ENCODE measurements at regions not wholly inside any gene's neighbourhood (a gene's known extent, or its start where the extent isn't known, plus 50 kb on each side); places are given as distances from the start of the nearest gene placed in this dataset.
"Not testable (repeated sequence)": the region's sequence is repeated elsewhere in the genome, so short reads cannot be mapped to it uniquely, and the experiment has no call there.

DNA sequence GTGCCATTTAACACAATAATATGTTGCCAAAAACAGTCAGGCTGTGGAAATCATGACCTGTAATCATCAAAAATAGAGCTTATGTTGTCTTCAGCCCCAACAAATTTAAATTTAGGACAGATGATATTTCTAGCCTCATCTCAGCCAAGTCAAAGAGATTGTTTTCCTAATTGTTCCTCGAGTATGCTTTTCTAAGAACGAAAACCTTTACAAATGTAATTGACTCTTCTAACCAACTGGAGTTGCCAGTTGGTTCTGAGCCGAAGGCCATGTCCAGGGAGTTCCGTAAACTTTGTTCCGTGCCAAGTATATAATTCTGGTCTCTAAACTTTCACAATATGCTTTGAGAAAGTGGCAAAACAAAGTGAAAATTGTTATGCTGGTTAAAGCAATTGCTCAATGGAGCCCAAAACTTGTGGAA is 160.8 kb downstream of the CEMIP2 start:
- H3K4me3 Mint-ChIP-seq = no peak overlapping the region
- H3K27ac Mint-ChIP-seq = no peak overlapping the region
- peaks cover 4% of the 10 kb centered on the region for H3K9me3 Mint-ChIP-seq
- peaks cover 27% of the 10 kb centered on the region for H3K27me3 Mint-ChIP-seq (ENCODE audit: low read depth)
- H3K4me1 Mint-ChIP-seq (ENCODE audit: low read depth) = peaks cover 5% of the 10 kb centered on the region
- peaks cover 3% of the 10 kb centered on the region for H3K36me3 Mint-ChIP-seq (ENCODE audit: low read depth)

- Mint-ChIP-seq H3K27me3 (ENCODE audit: low read depth) (peaks cover 34% of the 10 kb centered on the region), H3K4me3 (no peak overlapping the region), H3K9me3 (no peaks in the 10 kb centered on the region)
These were observed 163.9 kb downstream of the CEMIP2 start for GRCh38 chr9:71604197-71605063.

DNA sequence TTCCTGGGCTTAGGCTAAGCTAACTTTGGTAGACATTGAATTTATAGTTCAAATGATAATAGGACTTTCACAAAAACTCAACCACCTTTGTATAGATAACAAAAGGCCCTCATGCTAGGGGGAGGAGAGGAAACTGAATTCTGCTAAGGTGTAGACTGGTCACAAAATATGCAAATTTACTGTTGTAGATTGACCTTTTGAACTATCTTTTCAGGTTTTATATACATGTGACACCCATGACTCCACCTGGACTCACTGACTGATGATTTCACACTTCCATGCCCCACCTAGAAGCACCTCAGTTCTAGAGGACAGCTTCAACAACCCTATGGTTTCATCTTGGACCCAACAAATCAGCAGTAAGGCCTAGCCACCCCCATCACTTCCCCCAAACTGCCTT is 165.7 kb downstream of the CEMIP2 start:
- Mint-ChIP-seq H3K36me3 (ENCODE audit: low read depth) (no peaks in the 10 kb centered on the region), H3K27me3 (ENCODE audit: low read depth) (peaks cover 37% of the 10 kb centered on the region), H3K27ac (no peak overlapping the region), H3K4me1 (ENCODE audit: low read depth) (peaks cover 5% of the 10 kb centered on the region), H3K4me3 (no peak overlapping the region), H3K9me3 (no peaks in the 10 kb centered on the region)

More at GRCh38 chr9:71604197-71605063, 163.9 kb downstream of the CEMIP2 start:
- Mint-ChIP-seq H3K4me1 (ENCODE audit: low read depth) (peaks cover 5% of the 10 kb centered on the region), H3K27ac (no peak overlapping the region), H3K36me3 (ENCODE audit: low read depth) (no peaks in the 10 kb centered on the region)

GRCh38 chr9:71595762-71596161 is 172.6 kb downstream of the CEMIP2 start:
- peaks cover 23% of the 10 kb centered on the region for H3K27me3 Mint-ChIP-seq (ENCODE audit: low read depth)

GRCh38 chr9:71594541-71594940 is 173.8 kb downstream of the CEMIP2 start:
- H3K9me3 Mint-ChIP-seq = no peaks in the 10 kb centered on the region
- H3K27me3 Mint-ChIP-seq (ENCODE audit: low read depth) = peaks cover 11% of the 10 kb centered on the region
- no peak overlapping the region for H3K4me3 Mint-ChIP-seq
- H3K36me3 Mint-ChIP-seq (ENCODE audit: low read depth) = no peaks in the 10 kb centered on the region
- H3K27ac Mint-ChIP-seq = no peak overlapping the region
- no peaks in the 10 kb centered on the region for H3K4me1 Mint-ChIP-seq (ENCODE audit: low read depth)

More at GRCh38 chr9:71595762-71596161, 172.6 kb downstream of the CEMIP2 start:
- H3K4me1 Mint-ChIP-seq (ENCODE audit: low read depth); H3K36me3 Mint-ChIP-seq (ENCODE audit: low read depth); H3K9me3 Mint-ChIP-seq; H3K27ac Mint-ChIP-seq; H3K4me3 Mint-ChIP-seq: not testable (repeated sequence)

DNA sequence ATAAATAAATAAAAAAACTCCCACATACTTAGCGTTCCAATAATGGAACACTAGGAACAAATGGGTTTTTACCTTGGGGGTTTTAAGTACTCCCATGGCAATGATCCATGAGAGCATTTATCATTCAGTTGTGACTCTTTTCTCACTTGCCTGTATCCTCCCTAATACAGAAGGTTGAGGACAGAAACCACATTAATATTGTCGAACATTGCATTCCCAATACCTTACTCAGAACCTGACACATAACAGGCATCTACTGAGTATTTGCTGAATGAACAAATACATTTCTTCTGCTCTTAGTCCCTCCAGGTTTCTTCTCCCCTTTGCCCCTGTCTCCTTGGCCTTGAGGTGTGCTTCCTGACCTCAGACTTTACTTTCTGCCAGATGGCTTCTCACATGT is 175.9 kb downstream of the CEMIP2 start:
- Mint-ChIP-seq H3K9me3 (no peaks in the 10 kb centered on the region), H3K27ac (no peak overlapping the region), H3K4me3 (no peak overlapping the region), H3K4me1 (ENCODE audit: low read depth) (no peaks in the 10 kb centered on the region), H3K36me3 (ENCODE audit: low read depth) (no peaks in the 10 kb centered on the region), H3K27me3 (ENCODE audit: low read depth) (peaks cover 3% of the 10 kb centered on the region)

GRCh38 chr9:71590362-71590761 is 178.0 kb downstream of the CEMIP2 start:
- Mint-ChIP-seq H3K9me3 (no peaks in the 10 kb centered on the region), H3K27me3 (ENCODE audit: low read depth) (peaks cover 3% of the 10 kb centered on the region), H3K4me1 (ENCODE audit: low read depth) (no peaks in the 10 kb centered on the region), H3K27ac (no peak overlapping the region), H3K36me3 (ENCODE audit: low read depth) (no peaks in the 10 kb centered on the region), H3K4me3 (no peak overlapping the region)

DNA sequence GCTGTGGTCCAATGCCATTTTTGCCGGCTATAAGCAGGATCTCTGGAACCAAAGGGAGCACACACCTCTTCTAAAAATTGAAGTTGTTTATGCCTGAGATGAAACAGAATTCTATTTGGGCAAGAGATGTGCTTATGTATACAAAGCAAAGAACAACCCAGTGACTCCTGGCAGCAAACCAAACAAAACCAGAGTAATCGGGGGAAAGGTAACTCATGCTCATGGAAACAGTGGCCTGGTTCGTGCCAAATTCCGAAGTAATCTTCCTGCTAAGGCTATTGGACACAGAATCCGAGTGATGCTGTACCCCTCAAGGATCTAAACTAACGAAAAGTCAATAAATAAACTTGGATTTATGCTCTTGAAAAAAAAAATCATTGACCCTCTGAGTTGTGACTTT is 178.7 kb downstream of the CEMIP2 start:
- H3K9me3 Mint-ChIP-seq = no peaks in the 10 kb centered on the region
- H3K4me3 Mint-ChIP-seq = no peak overlapping the region
- no peaks in the 10 kb centered on the region for H3K4me1 Mint-ChIP-seq (ENCODE audit: low read depth)
- no peaks in the 10 kb centered on the region for H3K27me3 Mint-ChIP-seq (ENCODE audit: low read depth)
- no peaks in the 10 kb centered on the region for H3K36me3 Mint-ChIP-seq (ENCODE audit: low read depth)
- no peak overlapping the region for H3K27ac Mint-ChIP-seq

- no peaks in the 10 kb centered on the region for H3K36me3 Mint-ChIP-seq (ENCODE audit: low read depth)
- H3K27ac Mint-ChIP-seq = no peak overlapping the region
- no peak overlapping the region for H3K4me3 Mint-ChIP-seq
- no peaks in the 10 kb centered on the region for H3K27me3 Mint-ChIP-seq (ENCODE audit: low read depth)
- no peaks in the 10 kb centered on the region for H3K9me3 Mint-ChIP-seq
- H3K4me1 Mint-ChIP-seq (ENCODE audit: low read depth) = no peaks in the 10 kb centered on the region
These were observed 180.5 kb downstream of the CEMIP2 start for GRCh38 chr9:71587576-71588362.

- Mint-ChIP-seq H3K9me3 (no peaks in the 10 kb centered on the region), H3K27ac (no peak overlapping the region), H3K4me1 (ENCODE audit: low read depth) (no peaks in the 10 kb centered on the region), H3K27me3 (ENCODE audit: low read depth) (no peaks in the 10 kb centered on the region), H3K36me3 (ENCODE audit: low read depth) (no peaks in the 10 kb centered on the region), H3K4me3 (no peak overlapping the region)
These were observed 184.5 kb downstream of the CEMIP2 start for GRCh38 chr9:71583792-71584191.

GRCh38 chr9:71582347-71582746 is 186.0 kb downstream of the CEMIP2 start:
- H3K27ac Mint-ChIP-seq = no peak overlapping the region
- no peaks in the 10 kb centered on the region for H3K9me3 Mint-ChIP-seq
- no peak overlapping the region for H3K4me3 Mint-ChIP-seq
- no peaks in the 10 kb centered on the region for H3K36me3 Mint-ChIP-seq (ENCODE audit: low read depth)
- H3K4me1 Mint-ChIP-seq (ENCODE audit: low read depth) = no peaks in the 10 kb centered on the region
- H3K27me3 Mint-ChIP-seq (ENCODE audit: low read depth) = peaks cover 5% of the 10 kb centered on the region

DNA sequence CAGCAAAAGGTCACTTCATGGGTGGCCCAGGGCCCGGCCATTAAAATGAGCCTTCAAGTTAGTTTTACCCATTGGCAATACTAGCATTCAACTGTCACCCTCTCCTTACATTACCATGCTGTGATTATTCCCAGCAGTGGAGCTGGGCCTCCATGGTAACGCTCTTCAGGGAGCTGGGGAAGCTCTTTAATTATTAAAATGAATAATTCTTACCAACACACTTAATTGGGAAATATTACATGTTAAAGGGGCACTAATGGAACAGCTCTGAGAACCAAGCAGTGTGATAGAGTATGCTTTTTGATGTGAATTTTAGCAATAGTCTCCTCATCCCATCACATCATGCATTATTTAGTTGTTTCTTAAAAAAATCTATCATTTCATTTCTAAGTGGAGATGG is 187.2 kb downstream of the CEMIP2 start:
- peaks cover 6% of the 10 kb centered on the region for H3K27me3 Mint-ChIP-seq (ENCODE audit: low read depth)
- no peaks in the 10 kb centered on the region for H3K36me3 Mint-ChIP-seq (ENCODE audit: low read depth)
- H3K9me3 Mint-ChIP-seq = no peaks in the 10 kb centered on the region
- H3K4me3 Mint-ChIP-seq = no peak overlapping the region
- no peaks in the 10 kb centered on the region for H3K4me1 Mint-ChIP-seq (ENCODE audit: low read depth)
- H3K27ac Mint-ChIP-seq = no peak overlapping the region

DNA sequence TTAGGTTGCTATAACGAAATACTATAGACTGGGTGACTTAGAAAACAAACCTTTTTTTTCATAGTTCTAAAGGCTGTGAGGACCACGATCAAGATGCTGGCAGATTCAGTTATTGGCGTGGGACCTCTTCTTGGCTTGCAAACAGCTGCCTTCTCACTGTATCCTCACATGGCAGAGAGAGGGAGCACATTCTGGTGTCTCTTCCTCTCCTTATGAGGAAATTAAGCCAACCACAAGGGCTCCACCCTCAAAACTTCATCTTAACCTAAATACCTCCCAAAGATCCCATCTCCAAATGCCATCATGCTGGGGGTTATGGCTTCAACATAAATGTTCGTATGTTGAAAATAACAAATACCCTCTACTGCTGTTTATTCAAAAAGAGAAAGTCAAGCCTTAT is 197.1 kb downstream of the CEMIP2 start:
- Mint-ChIP-seq H3K4me1 (ENCODE audit: low read depth) (no peaks in the 10 kb centered on the region), H3K4me3 (no peak overlapping the region), H3K27me3 (ENCODE audit: low read depth) (peaks cover 18% of the 10 kb centered on the region), H3K27ac (no peak overlapping the region), H3K9me3 (no peaks in the 10 kb centered on the region), H3K36me3 (ENCODE audit: low read depth) (no peaks in the 10 kb centered on the region)

- Mint-ChIP-seq H3K4me3 (no peak overlapping the region), H3K27me3 (ENCODE audit: low read depth) (peaks cover 13% of the 10 kb centered on the region), H3K9me3 (no peaks in the 10 kb centered on the region), H3K36me3 (ENCODE audit: low read depth) (no peaks in the 10 kb centered on the region), H3K27ac (no peak overlapping the region), H3K4me1 (ENCODE audit: low read depth) (no peaks in the 10 kb centered on the region)
These were observed 200.4 kb downstream of the CEMIP2 start for GRCh38 chr9:71567890-71568289.

GRCh38 chr9:71562140-71562539 is 206.2 kb downstream of the CEMIP2 start:
- H3K4me1 Mint-ChIP-seq (ENCODE audit: low read depth) = no peaks in the 10 kb centered on the region
- no peaks in the 10 kb centered on the region for H3K9me3 Mint-ChIP-seq
- H3K27me3 Mint-ChIP-seq (ENCODE audit: low read depth) = peaks cover 6% of the 10 kb centered on the region
- no peaks in the 10 kb centered on the region for H3K36me3 Mint-ChIP-seq (ENCODE audit: low read depth)
- no peak overlapping the region for H3K4me3 Mint-ChIP-seq
- H3K27ac Mint-ChIP-seq = no peak overlapping the region
